ENCODE measurements at regions not wholly inside any gene's neighbourhood (a gene's known extent, or its start where the extent isn't known, plus 50 kb on each side); places are given as distances from the start of the nearest gene placed in this dataset.

DNA sequence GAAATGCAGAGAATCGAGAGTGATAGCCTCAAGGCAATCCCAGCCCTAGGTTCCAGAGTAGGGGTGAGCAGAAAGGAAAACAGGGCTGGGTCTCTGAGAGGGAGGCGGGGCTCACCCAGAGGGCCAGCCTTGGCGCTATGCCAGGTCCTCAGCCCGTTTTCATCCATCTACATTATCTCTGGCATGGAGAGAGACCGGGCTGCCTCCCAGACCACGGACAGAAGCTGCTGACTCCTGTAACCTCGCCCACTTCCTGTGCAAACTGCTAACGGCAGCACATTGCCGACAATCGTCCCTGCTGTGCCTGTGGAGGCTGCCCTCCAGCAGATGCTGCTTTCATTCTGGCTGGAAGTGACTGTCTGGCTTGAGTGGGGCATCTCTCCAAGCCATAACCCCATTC is 569.1 kb downstream of the NPHP4 start:
- no peak for DNase-seq (ENCODE audit: low read depth)

GRCh38 chr1:5419501-5419900 is 572.7 kb downstream of the NPHP4 start:
- DNase-seq (ENCODE audit: low read depth) = no peak

GRCh38 chr1:5416518-5416917 is 575.7 kb downstream of the NPHP4 start:
- DNase-seq (ENCODE audit: low read depth) = no peak

- no peak for DNase-seq (ENCODE audit: low read depth)
These were observed 576.6 kb downstream of the NPHP4 start for GRCh38 chr1:5415606-5416005.

GRCh38 chr1:5410652-5411051 is 581.6 kb downstream of the NPHP4 start:
- DNase-seq (ENCODE audit: low read depth) = no peak

DNA sequence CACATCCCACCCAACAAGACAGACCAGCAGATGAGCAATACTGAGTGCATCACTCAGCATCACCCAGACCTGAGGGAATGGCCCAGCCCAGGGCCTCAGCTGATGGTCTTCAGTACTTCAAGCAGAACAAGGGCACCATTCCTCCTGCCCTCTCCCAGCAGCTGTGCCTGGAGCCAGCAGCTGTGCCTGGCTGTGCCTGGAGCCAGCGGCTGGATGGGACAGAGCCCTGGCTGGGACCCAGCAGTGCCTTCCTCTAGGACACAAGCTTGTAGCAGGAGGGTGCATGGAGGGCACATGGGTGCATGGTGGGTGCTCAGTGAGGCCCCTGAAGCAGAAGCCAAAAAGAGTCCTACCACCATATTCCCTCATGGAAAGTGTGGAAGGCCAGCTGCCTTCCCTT is 583.8 kb downstream of the NPHP4 start:
- DNase-seq (ENCODE audit: low read depth) = no peak

DNA sequence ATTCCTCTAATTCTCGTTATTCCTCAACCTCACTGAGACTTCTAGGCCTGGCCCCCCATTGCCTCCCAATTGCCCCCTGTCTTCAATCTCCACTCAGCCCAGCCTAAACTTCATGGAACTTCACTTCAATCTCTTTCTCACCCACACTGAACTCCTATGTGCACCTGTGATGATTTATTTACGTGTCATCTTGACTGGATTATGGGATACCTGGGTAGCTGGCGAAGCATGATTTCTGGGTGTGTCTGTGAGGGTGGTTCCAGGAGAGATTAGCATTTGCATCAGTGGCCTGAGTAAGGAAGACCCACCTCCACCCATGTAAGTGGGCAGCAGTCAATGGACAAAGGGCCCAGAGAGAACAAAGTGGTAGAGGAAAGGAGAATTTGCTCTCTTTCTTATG is 587.0 kb downstream of the NPHP4 start:
- DNase-seq (ENCODE audit: low read depth) = no peak

DNA sequence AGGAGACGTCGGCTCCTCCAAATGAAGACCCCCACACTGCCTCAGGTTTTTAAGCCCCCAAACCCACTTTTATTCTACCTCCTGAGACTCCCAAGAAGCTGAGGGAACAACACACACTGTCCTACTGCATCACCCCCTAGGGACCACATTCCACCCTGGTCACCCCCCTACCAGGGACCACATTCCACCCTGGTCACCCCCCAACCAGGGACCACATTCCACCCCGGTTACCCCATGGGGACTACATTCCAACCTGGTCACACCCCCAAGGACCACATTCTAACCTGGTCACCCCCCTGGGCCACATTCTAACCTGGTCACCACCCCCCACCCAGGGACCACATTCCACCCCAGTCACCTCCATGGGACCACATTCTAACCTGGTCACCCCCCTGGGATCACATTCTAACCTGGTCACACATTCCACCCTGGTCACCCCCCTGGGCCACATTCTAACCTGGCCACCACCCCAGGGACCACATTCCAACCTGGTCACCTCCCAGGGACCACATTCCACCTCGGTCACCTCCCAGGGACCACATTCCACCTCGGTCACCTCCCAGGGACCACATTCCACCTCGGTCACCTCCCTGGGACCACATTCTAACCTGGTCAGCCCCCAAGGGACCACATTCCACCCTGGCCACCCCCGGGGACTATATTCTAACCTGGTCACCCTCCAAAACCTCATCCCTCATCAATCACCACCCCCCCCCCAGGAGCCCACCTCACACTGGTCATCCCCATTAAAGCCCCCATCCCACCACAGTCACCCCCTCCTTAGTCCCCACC is 587.6 kb downstream of the NPHP4 start:
- no peak for DNase-seq (ENCODE audit: low read depth)

DNA sequence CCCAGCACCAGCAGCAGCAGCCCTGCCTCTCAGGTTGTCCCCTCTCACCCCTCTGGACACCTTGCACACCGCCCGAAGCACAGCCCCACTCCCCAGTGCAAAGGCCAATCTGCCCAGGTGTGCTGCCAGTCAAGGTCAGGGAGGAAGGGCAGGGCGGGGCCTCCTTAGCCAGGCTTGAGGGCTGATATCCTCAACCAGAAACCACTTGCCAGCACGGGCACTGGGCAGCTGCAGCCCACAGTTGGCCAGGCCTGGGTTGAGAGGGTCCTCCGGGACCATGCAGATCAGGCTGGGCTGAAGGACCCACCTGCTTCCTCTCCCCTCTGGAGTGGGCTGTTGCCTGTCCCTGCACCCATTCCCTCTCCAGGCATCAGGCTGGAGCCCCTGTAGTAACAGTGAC is 588.3 kb downstream of the NPHP4 start:
- DNase-seq (ENCODE audit: low read depth) = no peak

- no peak for DNase-seq (ENCODE audit: low read depth)
These were observed 589.6 kb downstream of the NPHP4 start for GRCh38 chr1:5402618-5403017.

- DNase-seq (ENCODE audit: low read depth) = no peak
These were observed 592.5 kb downstream of the NPHP4 start for GRCh38 chr1:5399771-5400170.

DNA sequence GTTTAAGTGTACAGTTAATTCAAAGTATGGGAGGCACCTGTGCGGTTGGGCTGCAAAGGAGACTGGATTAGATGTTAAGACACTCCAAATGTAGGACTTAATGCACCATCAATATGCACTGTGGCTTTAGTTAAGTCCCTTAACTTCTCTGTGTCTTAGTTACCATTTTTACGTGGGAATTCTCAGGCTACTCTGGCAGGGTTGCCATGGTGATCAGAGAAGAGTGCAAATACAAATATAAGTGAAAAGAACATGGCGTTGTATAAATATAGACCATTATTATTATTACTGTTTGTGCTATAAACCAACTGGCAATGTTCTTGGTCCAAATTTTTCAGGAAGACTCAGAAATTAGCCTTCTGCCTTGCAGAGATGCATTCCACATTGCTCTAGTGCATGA is 595.6 kb downstream of the NPHP4 start:
- no peak for DNase-seq (ENCODE audit: low read depth)

DNA sequence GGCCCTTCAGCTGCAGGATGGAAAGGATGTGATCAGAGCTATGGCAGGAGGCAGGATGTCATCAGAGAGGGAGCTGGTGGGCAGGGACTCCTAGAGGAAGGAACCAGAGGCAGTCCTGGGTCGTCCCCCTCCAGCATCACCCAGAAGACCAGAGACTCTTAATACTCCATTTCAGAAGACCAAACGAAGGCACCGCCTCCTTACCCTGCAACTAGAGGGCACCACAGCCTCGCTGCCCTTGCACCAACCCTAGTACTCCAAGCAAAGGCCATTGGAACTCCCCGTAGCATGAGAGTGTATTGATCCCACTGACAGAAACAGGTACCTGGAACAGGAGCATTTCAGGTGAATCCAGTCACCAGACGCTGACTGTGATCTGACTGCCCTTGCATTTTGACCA is 598.1 kb downstream of the NPHP4 start:
- DNase-seq (ENCODE audit: low read depth) = no peak

DNA sequence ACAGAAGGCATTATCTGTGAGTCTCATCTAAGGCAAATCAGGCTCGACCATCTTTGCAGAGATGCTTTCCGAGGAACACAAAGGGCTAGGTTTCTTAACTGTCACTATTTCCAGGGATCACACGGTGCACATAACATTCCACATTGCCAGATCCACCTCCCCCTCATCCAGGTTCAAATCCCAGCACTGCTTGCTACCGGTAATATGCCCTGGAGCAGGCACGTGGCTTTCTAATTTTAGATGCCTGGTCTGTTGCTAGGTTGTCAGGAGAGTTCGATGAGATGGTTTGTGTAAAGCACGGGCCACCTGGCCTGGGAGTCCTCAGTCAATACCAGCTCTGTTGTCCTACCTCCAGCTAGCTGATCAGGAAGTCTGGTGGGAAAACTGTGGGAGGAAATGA is 598.6 kb downstream of the NPHP4 start:
- no peak for DNase-seq (ENCODE audit: low read depth)

DNA sequence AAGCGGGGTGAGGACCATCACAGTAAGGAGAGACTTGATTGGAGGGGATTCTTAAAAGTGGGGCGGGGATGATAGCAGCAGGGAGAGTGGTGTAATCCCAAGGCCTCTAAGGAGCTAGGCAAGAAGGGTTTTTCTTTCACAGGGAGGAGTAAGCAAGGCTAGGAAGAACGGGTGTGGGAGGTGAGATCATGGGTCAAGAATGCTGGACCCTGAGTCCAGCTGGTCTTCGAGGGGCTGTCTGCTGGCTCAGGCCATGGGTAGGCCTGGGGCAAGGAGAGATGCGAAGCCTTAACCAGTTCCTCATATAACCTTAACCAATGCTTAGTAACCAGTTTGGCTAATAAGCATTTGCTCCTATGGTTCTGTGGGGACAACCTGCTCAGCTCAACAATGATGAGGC is 599.1 kb downstream of the NPHP4 start:
- no peak for DNase-seq (ENCODE audit: low read depth)

DNA sequence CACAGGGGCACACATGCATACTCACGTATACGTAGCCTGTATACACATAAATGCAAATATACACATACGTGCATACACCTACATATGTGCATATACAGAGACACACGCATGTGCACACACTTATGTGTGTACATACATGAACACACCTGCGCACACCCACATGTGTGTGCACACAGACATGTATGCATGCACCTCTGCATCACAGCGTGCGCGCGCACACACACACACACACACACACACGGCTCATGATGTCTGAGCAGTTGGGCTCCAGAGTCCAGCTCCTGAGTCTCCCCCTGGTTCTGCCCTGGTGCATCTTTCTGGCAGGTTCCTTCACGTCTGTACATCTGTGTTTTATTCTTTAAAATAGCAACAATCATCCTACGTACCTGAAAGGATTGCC is 600.5 kb downstream of the NPHP4 start:
- no peak for DNase-seq (ENCODE audit: low read depth)

- no peak for DNase-seq (ENCODE audit: low read depth)
These were observed 601.7 kb downstream of the NPHP4 start for GRCh38 chr1:5390504-5390903.

DNA sequence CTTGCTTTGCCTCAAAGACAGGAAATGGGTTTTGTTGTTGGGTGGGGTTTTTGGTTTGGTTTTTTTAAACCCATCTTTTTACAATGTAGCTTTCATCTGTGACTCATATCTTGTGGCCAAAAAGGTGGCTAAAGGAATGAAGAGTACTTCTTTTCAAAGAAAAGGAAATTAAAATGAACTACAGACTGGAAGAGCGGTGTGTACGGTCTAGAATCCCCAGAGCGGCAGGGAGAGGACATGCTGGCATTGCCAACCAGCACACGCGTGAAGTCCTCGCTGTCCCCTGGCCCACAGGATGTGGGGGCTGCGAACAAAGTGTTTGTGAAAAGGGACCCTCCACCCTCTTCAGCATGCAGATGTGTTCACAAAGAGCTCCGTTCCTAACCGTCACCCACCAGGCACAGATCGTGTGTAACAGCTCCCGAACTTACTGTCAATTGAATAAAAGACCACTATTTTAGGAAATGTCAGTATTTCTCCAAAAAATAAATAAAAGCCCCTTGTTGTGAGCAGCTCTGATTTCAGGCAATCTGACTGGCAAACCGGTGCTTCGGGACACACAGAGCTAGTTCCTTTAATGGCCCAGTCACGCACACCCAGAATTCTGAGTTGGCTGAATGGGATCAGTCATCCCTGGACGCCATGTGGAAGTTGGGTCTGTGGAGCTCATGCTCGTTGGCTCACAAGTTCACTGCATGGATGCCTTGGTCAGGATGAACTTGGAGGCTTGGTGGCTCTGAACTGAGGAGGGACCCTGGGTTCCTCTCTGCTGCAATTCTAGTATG is 602.9 kb downstream of the NPHP4 start:
- no peak for DNase-seq (ENCODE audit: low read depth)

DNA sequence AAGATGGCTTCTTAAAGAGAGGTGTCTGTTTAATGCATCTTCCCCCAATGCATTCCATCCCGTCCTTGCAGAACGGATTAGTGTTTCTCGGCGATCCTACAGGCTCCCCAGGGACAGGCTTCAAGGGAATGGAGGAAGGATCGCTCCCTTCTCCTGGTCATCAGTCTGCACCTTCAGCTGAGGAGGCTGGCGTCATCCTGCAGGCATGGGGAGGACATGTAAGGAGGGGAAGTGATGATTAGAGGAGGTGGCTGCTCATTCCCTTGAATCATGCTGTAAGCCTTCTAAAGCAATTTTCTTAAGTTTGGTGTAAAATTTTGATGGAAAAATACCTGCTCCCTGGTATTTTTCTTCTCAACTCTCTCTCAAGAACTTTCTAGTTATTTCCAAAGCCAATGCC is 603.6 kb downstream of the NPHP4 start:
- DNase-seq (ENCODE audit: low read depth) = no peak

- no peak for DNase-seq (ENCODE audit: low read depth)
These were observed 605.9 kb downstream of the NPHP4 start for GRCh38 chr1:5386371-5386770.

DNA sequence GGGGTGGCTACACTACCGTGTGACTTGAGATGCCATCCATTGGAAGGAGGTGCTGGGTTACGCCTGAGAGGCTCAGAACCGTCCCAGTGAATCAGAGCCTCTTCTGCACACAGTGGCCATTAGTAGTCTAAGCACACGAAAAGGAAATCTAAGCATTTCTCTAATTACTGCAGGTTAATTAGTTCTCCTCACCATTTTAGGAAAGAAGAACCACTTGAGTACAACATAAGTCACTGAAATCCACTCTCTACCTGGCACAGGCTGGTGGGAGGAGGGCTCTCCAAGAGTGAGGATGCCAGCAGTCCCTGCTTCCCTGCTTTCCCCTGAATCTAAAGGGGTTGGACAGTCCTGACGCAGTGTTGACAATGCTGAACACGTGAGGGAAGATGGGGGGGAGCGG is 606.3 kb downstream of the NPHP4 start:
- no peak for DNase-seq (ENCODE audit: low read depth)

DNA sequence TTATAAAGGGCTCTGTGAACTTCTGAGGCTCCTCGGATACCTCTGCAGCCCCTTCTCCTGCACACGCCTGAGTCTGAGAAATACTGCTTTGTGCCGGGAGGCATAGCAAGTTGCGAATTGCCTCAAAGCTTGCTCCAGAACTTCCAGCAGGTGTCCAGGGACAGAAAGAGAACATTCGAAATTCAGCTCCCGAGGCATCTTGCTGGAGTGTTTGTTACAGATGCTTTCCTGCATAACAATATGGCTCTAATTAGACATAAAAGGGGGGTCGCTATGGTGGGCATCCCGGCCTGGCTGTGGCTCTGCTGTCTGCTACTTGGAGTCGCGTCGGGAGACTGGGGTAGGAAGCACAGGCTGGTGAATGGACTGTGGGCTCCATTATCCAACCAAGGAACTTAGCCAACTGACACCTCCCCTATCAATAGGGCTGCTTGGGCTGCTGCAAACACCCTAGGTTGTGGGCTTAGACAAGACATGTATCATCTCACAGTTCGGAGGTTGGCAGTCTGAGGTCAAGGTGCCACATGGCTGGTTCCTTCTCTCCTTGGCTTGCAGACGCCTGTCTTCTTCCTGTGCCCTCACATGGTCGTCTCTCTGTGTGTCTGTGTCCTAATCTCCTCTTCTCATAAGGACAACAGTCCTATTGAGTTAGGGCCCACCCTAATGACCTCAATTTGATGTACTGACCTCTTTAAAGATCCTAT is 607.0 kb downstream of the NPHP4 start:
- no peak for DNase-seq (ENCODE audit: low read depth)

DNA sequence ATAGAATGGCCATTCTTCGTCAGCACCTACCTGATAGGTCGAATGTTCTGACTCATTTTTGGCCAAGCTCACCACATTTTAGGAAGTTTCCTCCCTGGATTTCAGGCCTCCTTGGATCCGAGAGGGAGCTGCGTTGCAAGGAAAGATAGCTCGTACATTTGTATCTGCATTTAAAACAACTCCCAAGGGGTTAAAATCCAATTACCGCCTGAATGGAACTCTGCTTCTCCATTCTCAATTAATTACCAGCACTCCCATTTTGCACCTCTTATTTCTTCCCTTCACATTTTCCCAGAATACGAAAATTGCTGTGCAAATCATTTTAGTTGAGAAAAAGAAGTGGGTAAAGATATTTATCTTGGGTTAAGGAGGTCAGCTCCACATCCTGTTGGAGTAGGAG is 610.7 kb downstream of the NPHP4 start:
- DNase-seq (ENCODE audit: low read depth) = no peak
